PFSK-1 (cell line): ENCODE measurements at regions not wholly inside any gene's neighbourhood (a gene's known extent, or its start where the extent isn't known, plus 50 kb on each side); places are given as distances from the start of the nearest gene placed in this dataset.

ENCODE experiments used
- FOXP2 ChIP-seq: optimal IDR thresholded peaks from 2 replicates; pipeline ENCODE3; 2011; ENCODE audit warnings: borderline replicate concordance, control low read depth, inconsistent platforms; ENCODE audit not compliant: insufficient read depth; ENCODE audit errors: extremely low read length, extremely low read depth
- POLR2AphosphoS5 ChIP-seq: IDR thresholded peaks from 2 replicates; pipeline ENCODE4 v1.6.1; 2012; ENCODE audit warnings: low read depth, mild to moderate bottlenecking, control low read depth, low read length, moderate library complexity
- REST ChIP-seq, 2 experiments: IDR thresholded peaks; 2 replicates each; pipeline versions ENCODE4 v1.6.1 to v1.8.0; 2011 to 2012; ENCODE audit warnings: low read depth in 2 of 2, low read length in 2 of 2, control low read depth in 1 of 2, inconsistent platforms in 1 of 2, mild to moderate bottlenecking in 1 of 2, moderate library complexity in 1 of 2; ENCODE audit not compliant: insufficient read depth in 1 of 2
- TAF1 ChIP-seq: IDR thresholded peaks from 2 replicates; pipeline ENCODE4 v1.6.1; 2012; ENCODE audit warnings: low read length, control low read depth, borderline replicate concordance; ENCODE audit not compliant: insufficient read depth

GRCh38 chr11:38339835-38340440 lies 1741.9 kb upstream of the RAG2 start:
- TF ChIP-seq TAF1: no peak
- no peak for TF ChIP-seq REST (IDR thresholded peaks at IDR 0.05; ENCODE audit: insufficient read depth in 1 of 2, low read depth in 2 of 2, low read length in 2 of 2)
- no peak for TF ChIP-seq POLR2AphosphoS5
- no peak for TF ChIP-seq FOXP2
